ENCODE measurements at regions not wholly inside any gene's neighbourhood (a gene's known extent, or its start where the extent isn't known, plus 50 kb on each side); places are given as distances from the start of the nearest gene placed in this dataset.

- Histone ChIP-seq H3K4me3 (no peak overlapping the region), H3K36me3 (no peaks in the 10 kb centered on the region), H3K27ac (no peak overlapping the region), H3K27me3 (no peaks in the 10 kb centered on the region), H3K4me1 (no peaks in the 10 kb centered on the region), H3K9me3 (no peaks in the 10 kb centered on the region)
- WGBS, 5 donors = 78 to 85% (median 82%) methylated on average over 3 of the region's 3 CpGs
- intact Hi-C loops (cut with DNase I; ENCODE audit: low total_unique reads) = no loop called here
- TF ChIP-seq POLR2AphosphoS5 (IDR thresholded peaks at IDR 0.05) (no peak), EP300 (IDR thresholded peaks at IDR 0.05) (no peak), POLR2A (IDR thresholded peaks at IDR 0.05) (no peak), CTCF (IDR thresholded peaks at IDR 0.05) (no peak)
- DNase-seq = no peak
Measured at GRCh38 chr4:33062155-33062806, 2342.1 kb downstream of the PCDH7 start.

GRCh38 chr4:33063241-33063640, 2343.1 kb downstream of the PCDH7 start:
- no peak for DNase-seq
- intact Hi-C loops (cut with DNase I; ENCODE audit: low total_unique reads) = no loop called here
- no peaks in the 10 kb centered on the region for H3K36me3 ChIP-seq
- TF ChIP-seq CTCF (IDR thresholded peaks at IDR 0.05) (no peak), EP300 (IDR thresholded peaks at IDR 0.05) (no peak), POLR2A (IDR thresholded peaks at IDR 0.05) (no peak), POLR2AphosphoS5 (IDR thresholded peaks at IDR 0.05) (no peak)
- H3K4me1 ChIP-seq = no peaks in the 10 kb centered on the region
- 46 to 64% (median 53%) methylated on average over 2 of the region's 2 CpGs for WGBS, 5 donors
- no peaks in the 10 kb centered on the region for H3K27me3 ChIP-seq
- no peaks in the 10 kb centered on the region for H3K9me3 ChIP-seq
- H3K4me3 ChIP-seq = no peak overlapping the region
- H3K27ac ChIP-seq = no peak overlapping the region

- TF ChIP-seq CTCF (IDR thresholded peaks at IDR 0.05) (no peak), POLR2A (IDR thresholded peaks at IDR 0.05) (no peak), POLR2AphosphoS5 (IDR thresholded peaks at IDR 0.05) (no peak), EP300 (IDR thresholded peaks at IDR 0.05) (no peak)
- DNase-seq = peak in 1 of 2 donors; percentile 26
- Histone ChIP-seq H3K27me3 (no peaks in the 10 kb centered on the region), H3K9me3 (peaks cover 0 to 8% (median 0%) of the 10 kb centered on the region in 4 donors), H3K4me3 (no peak overlapping the region), H3K27ac (no peak overlapping the region), H3K4me1 (no peaks in the 10 kb centered on the region), H3K36me3 (no peaks in the 10 kb centered on the region)
- intact Hi-C loops (cut with DNase I; ENCODE audit: low total_unique reads) = no loop called here
- WGBS, 5 donors = 43 to 82% (median 56%) methylated on average over 1 of the region's 1 CpG
Measured at GRCh38 chr4:33064238-33064637, 2344.1 kb downstream of the PCDH7 start.

GRCh38 chr4:33065749-33066148, 2345.6 kb downstream of the PCDH7 start:
- no peak overlapping the region for H3K4me3 ChIP-seq
- H3K4me1 ChIP-seq = no peaks in the 10 kb centered on the region
- no peak overlapping the region for H3K27ac ChIP-seq
- DNase-seq = no peak
- peaks cover 0 to 9% (median 0%) of the 10 kb centered on the region in 4 donors for H3K9me3 ChIP-seq
- TF ChIP-seq EP300 (IDR thresholded peaks at IDR 0.05) = no peak
- TF ChIP-seq CTCF (IDR thresholded peaks at IDR 0.05) = no peak
- no peak for TF ChIP-seq POLR2A (IDR thresholded peaks at IDR 0.05)
- TF ChIP-seq POLR2AphosphoS5 (IDR thresholded peaks at IDR 0.05) = no peak
- 61 to 78% (median 63%) methylated on average over 8 of the region's 8 CpGs for WGBS, 5 donors
- H3K27me3 ChIP-seq = no peaks in the 10 kb centered on the region
- intact Hi-C loops (cut with DNase I; ENCODE audit: low total_unique reads) = no loop called here
- no peaks in the 10 kb centered on the region for H3K36me3 ChIP-seq

Measured in stomach (tissue), 8 donors.